Left colon (tissue), 2 donors: ENCODE measurements at regions not wholly inside any gene's neighbourhood (a gene's known extent, or its start where the extent isn't known, plus 50 kb on each side); places are given as distances from the start of the nearest gene placed in this dataset.
A peak's percentile ranks its signal among the peaks of the same experiment; 100 is the strongest.

Experiments used
- ATAC-seq: fragments of 200-7000 bp; cut with Tn5 transposase; one replicate; pipeline ENCODE4 v1.9.1; 2020; ENCODE audit warnings: mild to moderate bottlenecking, moderate library complexity
- DNase-seq, 2 donors: peaks; one replicate each; pipeline ENCODE4 v3.0.0-alpha.2; 2020
- intact Hi-C, 2 donors: fragments of 100-400 bp; cut with DNase I in 1 of 2; cut with micrococcal nuclease in 1 of 2; formaldehyde crosslinking; loops; one replicate each; pipeline versions ENCODE4 v1.11.2 to v1.14.0; 2022; cut with DNase I, micrococcal nuclease
- donor health status: DM: no; HTN: no; CAD: no.
- donor health status: DM: yes; HTN: yes; CAD: no.

DNA sequence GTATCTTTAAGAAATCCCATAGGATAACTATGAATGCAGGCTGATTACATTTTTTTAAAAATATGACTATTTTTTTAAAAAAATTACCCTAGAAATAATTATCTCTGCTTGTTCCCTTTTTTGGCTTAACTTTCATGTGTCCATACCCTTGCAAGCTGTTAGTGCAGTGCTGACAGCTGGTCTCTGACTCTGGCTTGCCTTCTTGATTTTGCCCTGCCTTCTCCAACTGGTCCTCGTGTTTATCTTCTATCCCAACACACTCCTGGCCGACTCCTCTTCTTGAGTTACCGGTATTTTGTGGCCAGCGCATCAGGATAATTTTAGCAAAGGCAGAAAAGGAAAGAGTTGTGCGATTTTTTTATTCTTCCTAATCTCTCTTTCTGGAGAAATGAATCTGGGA is 111.7 kb upstream of the STARD3NL start:
- no peak for ATAC-seq
- intact Hi-C loops = no loop called here
- no peak for DNase-seq

DNA sequence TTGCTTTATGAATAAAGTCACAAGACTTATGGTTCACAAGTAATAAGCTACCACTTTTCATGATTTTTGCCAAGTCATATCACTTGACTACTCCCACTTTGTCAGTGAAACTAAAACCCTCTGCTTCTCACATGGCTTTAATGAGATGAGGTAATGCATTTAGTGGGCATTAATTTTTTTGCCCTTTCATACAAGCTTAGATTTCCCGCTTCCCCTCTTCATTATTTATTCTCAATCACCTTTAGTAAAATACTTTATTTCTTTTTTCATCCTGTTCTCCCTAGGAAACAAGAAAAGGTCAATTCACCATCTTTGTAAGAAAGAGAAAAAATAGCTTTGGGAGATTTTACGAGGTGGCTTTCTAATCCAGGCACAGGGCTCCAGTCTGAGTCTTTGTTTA is 109.6 kb upstream of the STARD3NL start:
- ATAC-seq (no peak), DNase-seq (no peak)
- intact Hi-C loops = no loop called here

DNA sequence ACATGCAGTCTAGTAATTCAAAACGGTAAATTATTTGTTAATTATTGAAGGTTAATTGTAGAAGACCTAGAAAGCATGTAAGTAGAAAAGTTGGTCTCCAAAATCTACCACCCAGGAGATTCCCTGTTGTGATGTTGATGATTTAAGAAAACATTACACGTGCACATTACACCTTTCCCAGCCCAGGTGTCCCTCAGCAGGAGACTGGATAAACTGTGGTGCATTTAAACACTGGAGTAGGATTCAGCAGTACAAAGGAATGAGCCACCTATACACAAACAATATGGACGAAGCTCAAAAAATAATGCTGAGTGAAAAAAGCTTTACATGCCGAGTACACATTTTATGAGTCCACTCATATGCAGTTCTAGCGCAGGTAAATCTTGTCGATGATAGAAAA is 109.0 kb upstream of the STARD3NL start:
- intact Hi-C loops = no loop called here
- DNase-seq (no peak), ATAC-seq (no peak)

DNA sequence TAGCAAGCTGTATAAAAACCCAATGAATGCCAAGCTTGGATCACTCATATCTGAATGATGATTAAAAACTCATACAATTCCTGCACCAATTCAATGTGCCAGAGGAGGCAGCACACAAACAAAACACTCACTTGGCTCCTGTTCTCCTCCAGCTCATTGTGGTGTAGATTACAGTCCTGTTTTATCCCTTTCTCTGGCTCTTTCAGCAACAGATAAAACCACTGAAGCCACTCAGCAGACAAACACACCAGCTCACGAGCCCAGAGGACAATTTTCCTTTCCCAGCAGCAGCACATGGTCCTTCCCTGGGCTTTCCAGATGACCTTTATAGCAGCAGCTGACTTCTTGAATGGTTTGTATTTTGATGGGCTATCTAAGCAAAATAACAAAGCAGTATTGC is 107.3 kb upstream of the STARD3NL start:
- ATAC-seq = no peak
- intact Hi-C loops = no loop called here
- DNase-seq = no peak

DNA sequence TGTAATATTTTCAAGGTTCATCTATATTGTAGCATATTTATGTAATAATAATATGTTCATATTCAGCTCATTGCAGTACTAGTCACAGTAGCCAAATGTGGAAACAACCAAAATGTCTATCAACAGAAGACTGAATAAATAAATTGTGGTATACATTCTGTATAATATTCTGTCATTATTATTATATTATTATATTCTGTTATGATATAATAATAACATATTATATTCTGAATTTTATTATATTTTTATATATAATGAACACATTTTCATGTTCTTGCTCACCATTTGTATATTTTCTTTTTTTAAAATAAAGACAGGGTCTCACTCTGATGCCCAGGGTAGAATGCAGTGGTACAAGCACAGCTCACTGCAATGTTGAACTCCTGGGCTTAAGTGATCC is 91.2 kb upstream of the STARD3NL start:
- ATAC-seq (no peak), DNase-seq (no peak)
- intact Hi-C loops = no loop called here

DNA sequence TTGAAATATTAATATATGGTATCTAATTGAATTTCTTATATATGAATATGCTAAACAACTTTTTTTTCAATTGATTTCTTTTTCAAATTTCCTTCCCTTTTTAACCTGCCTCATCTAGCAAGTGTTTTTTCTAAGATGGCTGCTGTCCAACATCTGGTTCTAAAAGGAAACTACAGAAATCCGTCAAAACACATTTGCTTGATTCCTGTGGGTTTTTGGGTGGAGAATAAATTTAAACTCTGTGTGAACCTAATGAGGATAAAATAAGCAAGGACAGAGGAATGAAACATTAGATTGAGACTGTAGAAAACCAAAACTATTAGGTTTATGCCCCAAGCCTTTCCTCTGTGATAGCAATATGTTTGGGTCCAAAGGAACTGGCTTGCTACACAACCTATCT is 75.5 kb upstream of the STARD3NL start:
- intact Hi-C loops = loop anchor here in 1 of 2 donors (10.0 kb wide), 1 partner anchor 198 kb away; no protein-coding TSS in a partner anchor
- no peak for DNase-seq
- ATAC-seq = no peak

DNA sequence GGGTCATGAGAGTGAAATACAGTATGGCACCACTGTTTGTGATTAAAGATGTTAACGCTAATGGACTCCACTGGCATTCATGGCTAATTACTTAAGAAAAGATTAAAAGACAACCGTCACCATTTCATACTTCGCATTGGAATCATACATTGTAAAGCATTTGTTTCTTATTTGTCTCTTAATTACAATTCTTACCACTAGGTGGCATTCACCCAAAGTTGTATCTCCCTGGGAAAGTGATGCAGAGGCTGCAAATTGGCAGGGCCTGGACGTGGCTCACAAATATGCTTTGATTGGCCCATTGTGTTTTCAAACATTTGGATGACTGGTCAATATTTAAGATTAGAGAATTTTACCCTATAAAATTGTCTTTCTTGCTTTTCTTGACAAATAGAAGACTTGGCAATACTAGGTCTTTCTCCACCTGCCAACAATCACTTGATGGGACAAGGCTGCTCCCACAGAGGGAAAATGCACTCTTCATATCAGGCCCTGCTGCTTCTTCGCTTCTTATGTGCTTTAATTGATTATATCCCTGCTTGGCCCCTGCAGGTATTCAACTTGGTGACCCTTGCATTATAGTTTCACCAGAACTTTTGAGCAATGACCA is 72.1 kb upstream of the STARD3NL start:
- ATAC-seq (peak; percentile 59), DNase-seq (peak in 1 of 2 donors; percentile 12)

DNA sequence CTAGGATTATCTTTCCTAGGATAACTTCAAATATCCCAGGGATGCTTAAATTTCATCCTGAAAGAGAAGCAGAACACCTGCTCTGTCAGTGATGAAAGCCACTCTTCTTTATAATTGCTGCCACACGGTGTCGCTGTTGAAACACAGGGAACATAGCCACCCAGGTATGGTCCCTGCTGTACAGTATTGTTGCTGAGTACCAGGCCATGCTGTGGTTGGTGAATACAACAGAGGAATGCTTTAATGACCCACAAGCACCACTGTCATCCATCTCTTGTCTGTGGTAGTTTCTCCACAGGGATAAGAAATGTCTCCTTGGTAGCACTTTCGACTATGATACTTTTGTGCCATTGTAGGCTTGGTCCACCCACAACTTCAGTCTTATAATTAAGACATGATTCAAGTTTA is 70.6 kb upstream of the STARD3NL start:
- DNase-seq (peak; percentile 29 to 79), ATAC-seq (peak; percentile 86)
- intact Hi-C loops = loop anchor here in 1 of 2 donors (2.0 to 10.0 kb wide), 2 partner anchors 115 to 203 kb away; no protein-coding TSS in a partner anchor

More for the DNA sequence above, 72.1 kb upstream of the STARD3NL start:
- intact Hi-C loops = loop anchor here in 1 of 2 donors (2.0 to 10.0 kb wide), 2 partner anchors 117 to 201 kb away; no protein-coding TSS in a partner anchor

DNA sequence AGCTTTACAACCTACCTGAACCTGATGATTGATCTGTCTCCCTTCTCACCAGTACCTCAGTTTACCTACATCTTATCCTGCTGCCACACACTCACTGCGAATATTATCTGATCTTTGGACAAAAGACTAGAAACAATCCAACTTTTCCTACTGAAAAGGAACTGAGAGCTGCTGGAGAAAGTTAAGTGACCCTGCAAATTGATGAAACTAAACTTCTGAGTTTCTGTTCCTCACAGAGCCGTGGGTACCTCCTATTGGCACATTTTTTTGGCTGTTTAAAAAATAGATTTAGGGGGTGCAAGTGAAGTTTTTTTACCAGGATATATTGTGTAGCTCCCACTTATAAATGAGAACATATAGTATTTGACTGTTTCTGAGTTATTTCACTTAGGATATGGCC is 66.0 kb upstream of the STARD3NL start:
- no peak for DNase-seq
- intact Hi-C loops = loop anchor here in 1 of 2 donors (10.0 kb wide), 1 partner anchor 113 kb away; no protein-coding TSS in a partner anchor
- ATAC-seq = no peak

DNA sequence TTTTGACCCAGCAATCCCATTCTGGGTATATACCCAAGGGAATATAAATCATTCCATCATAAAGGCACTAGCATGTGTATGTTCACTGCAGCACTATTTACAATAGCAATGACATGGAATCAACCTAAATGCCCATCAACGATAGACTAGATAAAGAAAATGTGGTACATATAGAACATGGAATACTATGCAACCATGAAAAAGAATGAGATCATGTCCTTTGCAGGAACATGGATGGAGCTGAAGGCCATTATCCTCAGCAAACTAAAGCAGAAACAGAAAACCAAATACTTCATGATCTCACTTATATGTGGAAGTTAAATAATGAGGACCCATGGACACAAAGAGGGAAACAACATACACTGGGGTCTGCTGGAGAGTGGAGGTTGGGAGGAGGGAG is 58.0 kb upstream of the STARD3NL start:
- intact Hi-C loops = no loop called here
- no peak for DNase-seq
- ATAC-seq = no peak

DNA sequence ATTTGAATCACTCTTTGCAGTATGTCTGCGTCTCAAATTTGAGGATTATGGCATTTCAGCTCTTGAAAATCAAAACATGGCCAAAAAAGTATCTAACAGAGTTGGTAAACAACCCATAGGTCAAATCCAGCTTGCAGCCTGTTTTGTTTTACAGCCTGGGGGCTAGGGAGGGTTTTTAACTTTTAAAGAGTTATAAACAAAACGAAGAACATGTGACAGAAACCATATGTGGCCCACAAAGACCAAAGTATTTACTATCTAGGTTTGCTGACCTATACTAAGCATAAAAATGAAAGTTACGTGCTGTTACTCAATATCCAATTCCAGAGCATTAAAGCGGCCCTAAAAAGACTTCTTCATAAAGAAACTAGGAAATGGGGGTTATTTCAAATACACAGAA is 55.5 kb upstream of the STARD3NL start:
- no peak for ATAC-seq
- intact Hi-C loops = no loop called here
- DNase-seq = no peak

DNA sequence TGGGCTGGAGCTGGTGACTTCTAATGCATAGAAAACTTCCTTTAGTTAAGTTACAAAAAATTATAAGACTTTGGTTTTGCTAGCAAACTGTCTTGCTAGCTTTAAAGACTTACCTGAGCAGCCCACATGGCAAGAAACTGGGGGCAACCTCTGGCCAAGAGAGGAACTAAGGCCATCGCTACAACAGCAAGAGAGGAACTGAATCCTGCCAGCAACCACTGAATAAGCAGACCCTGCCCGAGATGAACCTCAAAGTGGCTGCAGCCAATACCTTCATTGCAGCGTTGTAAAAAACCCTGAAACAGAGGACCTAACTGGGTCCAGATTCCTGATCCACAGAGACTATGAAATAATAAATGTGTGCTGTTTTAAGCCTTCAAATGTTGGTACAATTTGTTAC is 54.6 kb upstream of the STARD3NL start:
- ATAC-seq (no peak), DNase-seq (no peak)
- intact Hi-C loops = no loop called here

DNA sequence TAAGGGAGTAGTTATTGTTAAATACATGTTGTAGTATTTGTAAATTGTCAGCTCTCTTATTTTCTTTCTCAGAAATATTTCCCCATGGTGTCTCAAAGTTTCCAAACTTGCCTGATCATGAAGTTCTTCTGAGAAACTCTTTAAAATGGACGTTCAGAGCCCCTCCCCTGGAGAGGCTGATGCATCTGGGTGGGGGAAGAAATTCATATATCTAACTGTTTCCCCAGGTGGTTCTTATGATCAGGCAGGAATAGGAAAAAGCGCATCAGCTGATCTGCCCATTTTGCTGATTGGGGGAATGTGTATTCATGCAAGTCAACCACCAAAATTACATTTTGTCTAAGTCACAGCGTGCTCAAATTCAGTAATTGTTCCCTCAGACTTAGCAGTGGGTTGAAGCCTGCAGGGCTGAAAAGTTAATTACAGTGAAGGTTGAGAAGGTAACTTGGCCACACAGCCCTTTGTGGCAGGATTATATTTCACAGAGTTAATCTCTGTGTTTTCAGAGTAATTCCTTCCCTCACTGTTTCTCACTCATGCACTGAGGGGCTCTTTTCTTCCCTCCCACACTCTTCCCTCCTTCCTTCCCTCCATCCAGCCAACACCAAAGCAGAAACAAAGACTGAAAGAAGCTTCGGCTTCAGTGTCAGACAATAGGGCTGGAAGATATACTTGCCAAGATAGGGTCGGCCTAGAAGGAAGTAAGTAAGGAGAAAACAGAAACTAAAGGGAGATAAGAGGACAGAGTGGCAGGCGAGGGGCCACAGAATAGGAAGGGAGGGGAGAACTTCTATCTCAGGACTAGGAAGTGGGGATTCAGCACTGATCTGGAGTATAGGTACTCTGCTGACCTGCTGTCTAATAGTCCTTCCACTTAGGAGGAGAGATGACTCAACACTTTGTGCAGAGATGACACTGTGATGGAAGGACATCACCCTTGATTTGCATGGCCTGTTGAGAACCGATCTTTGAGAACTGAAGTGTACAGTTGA is 50.5 kb upstream of the STARD3NL start:
- intact Hi-C loops = no loop called here
- no peak for DNase-seq
- no peak for ATAC-seq
